ENCODE measurements at regions not wholly inside any gene's neighbourhood (a gene's known extent, or its start where the extent isn't known, plus 50 kb on each side); places are given as distances from the start of the nearest gene placed in this dataset.
"Not testable (repeated sequence)": the region's sequence is repeated elsewhere in the genome, so short reads cannot be mapped to it uniquely, and the experiment has no call there.

DNA sequence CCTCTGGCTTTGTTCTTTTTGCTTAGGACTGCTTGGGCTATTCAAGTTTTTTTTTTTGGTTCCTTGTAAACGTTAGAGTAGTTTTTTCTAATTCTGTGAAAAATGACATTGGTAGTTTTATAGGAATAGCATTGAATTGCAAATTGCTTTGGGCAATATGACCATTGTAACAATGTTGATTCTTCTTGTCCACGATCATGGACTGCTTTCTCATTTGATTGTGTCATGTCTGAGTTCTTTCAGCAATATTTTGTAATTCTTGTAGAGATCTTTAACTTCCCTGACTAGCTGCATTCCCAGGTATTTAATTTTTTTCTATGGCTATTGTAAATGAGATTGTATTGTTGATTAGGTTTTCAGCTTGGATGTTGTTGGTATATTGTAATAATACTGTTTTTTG, 286.2 kb upstream of the C1QTNF3 start:
- DNase-seq: not testable (repeated sequence)

GRCh38 chr5:34329611-34330108, 286.6 kb upstream of the C1QTNF3 start:
- not testable (repeated sequence) for DNase-seq

DNA sequence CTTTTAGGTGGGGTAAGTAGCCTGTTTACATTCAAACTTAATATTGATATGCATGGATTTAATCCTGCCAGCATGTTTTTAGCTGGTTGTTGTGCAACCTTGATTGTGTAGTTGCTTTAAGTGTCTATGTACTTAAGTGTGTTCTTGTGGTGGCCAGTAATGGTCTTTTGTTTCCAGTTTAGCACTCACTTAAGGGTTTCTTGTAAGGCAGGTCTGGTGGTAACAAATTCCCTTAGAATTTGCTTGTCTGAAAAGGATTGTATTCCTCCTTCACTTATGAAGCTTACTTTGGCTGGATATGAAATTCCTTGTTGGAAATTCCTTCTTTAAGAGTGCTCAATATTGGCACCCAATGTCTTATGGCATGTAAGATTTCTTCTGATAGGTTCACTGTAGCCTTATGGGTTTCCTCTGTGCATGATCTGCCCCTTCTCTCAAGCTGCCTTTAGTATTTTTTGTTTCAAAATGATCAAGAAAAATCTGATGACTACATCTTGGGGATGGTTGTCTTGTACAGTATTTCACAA, 289.0 kb upstream of the C1QTNF3 start:
- not testable (repeated sequence) for DNase-seq

DNA sequence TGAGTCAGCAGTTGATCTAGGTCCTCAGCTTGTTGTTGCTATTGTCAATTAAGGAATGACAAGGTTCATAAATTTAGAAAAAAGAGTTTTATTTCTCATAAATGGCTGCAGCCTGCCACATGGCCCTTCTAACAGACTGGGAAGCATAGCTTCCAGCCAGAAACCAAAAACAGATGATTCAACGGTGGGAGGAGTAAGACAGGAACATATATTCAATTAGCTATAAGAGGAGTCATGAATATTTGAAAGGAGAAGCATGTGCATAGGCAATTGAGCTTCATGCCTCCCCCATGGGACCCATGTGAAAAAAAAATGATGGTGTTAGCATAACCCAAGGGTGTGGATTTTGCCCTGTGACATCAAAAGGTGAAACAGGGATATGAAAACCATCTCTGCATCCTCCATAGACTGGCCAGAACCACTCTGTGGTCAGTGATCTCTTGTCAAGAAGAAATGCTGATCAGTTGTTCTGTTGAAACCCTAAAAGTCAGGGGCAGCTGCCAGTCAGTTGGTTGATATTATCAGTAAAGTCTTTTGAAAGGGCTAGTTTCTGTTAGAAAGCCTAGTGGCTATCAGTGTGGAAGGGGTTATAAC, 296.5 kb upstream of the C1QTNF3 start:
- not testable (repeated sequence) for DNase-seq

DNA sequence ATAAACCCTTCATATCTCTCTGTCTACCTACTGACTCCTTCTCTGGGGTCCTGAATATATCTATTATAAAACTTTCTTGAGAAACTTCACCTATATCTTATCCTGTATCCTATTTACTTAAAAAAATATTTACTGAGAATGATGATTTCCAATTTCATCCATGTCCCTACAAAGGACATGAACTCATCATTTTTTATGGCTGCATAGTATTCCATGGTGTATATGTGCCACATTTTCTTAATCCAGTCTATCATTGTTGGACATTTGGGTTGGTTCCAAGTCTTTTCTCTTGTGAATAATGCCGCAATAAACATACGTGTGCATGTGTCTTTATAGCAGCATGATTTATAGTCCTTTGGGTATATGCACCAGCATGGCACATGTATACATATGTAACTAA, 301.7 kb upstream of the RAI14 start:
- DNase-seq: not testable (repeated sequence)

- not testable (repeated sequence) for DNase-seq
Measured at GRCh38 chr5:34371417-34371816, 284.7 kb upstream of the RAI14 start.

- DNase-seq: not testable (repeated sequence)
Measured at GRCh38 chr5:34371817-34372216, 284.3 kb upstream of the RAI14 start.

- not testable (repeated sequence) for DNase-seq
Measured at GRCh38 chr5:34372739-34373138, 283.4 kb upstream of the RAI14 start.

DNA sequence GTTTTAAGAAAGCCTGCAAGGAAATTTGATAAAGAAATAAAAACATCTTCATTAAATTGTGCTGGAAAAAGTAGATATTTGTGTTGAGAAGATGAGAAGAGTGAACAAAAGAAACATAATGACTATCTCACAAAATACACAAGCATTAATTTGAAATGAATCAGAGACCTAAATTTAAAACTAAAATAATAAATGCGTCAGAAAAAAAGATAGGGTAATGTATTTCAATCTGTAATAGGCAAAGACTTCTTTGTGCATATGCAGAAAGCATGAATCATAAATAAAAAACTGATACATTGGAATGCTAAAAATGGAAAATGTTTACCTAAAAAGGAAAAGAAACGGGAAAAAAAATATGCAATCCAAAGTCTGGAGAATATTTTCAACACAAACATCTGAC, 278.5 kb upstream of the RAI14 start:
- peak; percentile 64 for DNase-seq

GRCh38 chr5:34378498-34378897, 277.6 kb upstream of the RAI14 start:
- DNase-seq: not testable (repeated sequence)

- DNase-seq: not testable (repeated sequence)
Measured at GRCh38 chr5:34388754-34389153, 267.4 kb upstream of the RAI14 start.

- DNase-seq: no peak
Measured at GRCh38 chr5:34409373-34409772, 246.8 kb upstream of the RAI14 start.

- no peak for DNase-seq
Measured at GRCh38 chr5:34410411-34411139, 245.6 kb upstream of the RAI14 start.

DNA sequence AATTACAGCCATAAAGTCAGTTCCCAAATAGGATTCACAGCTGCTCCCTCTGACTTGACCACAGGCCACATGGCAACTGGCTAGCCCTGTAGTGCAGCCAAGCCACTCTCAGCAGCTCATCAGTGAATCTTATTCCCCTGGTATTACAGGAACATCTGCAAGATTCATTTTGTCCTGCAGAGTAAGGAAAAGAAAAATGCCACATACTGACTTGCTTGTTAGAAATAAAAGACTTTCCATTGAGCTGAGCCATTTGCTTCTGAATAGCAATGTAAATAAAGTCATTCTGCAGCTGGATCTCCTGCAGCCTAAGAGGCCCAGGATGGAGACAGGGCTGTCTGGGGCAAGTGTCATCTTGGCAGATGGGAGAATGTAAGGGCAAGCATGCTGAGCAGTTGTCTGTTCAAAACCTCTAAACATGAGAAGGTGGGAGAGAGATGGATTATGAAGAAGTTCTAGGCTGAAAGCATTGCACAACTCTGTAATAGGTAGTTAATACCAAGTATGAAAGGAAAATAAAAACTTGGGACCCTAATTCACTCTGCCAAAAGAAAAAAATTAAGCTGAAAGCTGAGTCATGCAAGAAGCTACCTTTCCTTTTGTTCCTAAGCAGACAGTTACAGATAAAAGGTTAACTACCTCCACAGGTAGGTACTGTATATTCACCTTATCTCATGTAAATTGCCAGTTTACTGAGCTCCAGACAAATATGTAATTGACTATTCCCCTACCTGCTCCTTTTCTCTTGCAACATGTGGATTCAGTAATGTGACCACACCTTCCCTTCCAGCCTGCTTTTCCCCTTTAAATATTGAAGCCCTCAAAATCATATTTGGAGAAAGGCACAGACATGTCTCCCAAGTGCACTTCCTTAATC, 244.4 kb upstream of the RAI14 start:
- DNase-seq: peak; percentile 4

GRCh38 chr5:34412736-34413135, 243.4 kb upstream of the RAI14 start:
- DNase-seq: peak; percentile 79

- peak; percentile 45 for DNase-seq
Measured at GRCh38 chr5:34415559-34416198, 240.4 kb upstream of the RAI14 start.

GRCh38 chr5:34416501-34417008, 239.6 kb upstream of the RAI14 start:
- no peak for DNase-seq

GRCh38 chr5:34420191-34420590, 235.9 kb upstream of the RAI14 start:
- DNase-seq: not testable (repeated sequence)

- peak; percentile 31 for DNase-seq
Measured at GRCh38 chr5:34436761-34437501, 219.2 kb upstream of the RAI14 start.

DNA sequence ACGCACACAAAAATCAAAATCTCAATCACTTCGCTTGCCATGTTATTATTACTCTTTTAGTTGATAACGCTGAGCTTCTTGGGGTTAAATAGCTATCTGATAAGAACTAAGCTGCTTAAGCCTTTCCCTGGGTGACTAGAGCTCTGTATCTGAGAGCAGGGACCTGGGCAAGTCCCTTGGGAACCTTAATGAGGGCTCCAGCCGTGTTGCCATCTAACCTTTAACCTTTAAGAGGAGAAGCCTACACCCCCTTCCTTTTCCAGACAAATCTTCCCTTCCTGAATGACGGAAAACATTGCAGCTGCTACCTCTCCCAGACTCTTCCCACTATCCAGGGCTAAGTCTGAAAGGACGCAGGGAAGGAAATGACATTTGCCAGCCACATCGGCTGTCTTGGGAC, 216.5 kb upstream of the RAI14 start:
- DNase-seq: no peak

GRCh38 chr5:34441767-34442166, 214.4 kb upstream of the RAI14 start:
- DNase-seq: not testable (repeated sequence)

GRCh38 chr5:34447424-34447823, 208.7 kb upstream of the RAI14 start:
- DNase-seq: no peak

Measured in HCEC 1CT (cell line).